H9 (cell line): ENCODE measurements at regions not wholly inside any gene's neighbourhood (a gene's known extent, or its start where the extent isn't known, plus 50 kb on each side); places are given as distances from the start of the nearest gene placed in this dataset.

ENCODE experiments used
- DNase-seq: peaks from one replicate; pipeline ENCODE4 v3.0.0-alpha.2; 2017
- H2AFZ ChIP-seq: one replicate; pipeline ENCODE4 v1.6.1; 2013; ENCODE audit warnings: mild to moderate bottlenecking, low read length, control low read depth, moderate library complexity
- H2AK5ac ChIP-seq: 2 replicates; pipeline ENCODE4 v1.6.1; 2013; ENCODE audit warnings: low read length, control low read depth, mixed read lengths; ENCODE audit not compliant: insufficient read length
- H2BK120ac ChIP-seq: one replicate; pipeline ENCODE4 v1.6.1; 2013; ENCODE audit warnings: low read depth, mild to moderate bottlenecking, low read length, control low read depth, inconsistent platforms; ENCODE audit not compliant: poor library complexity, severe bottlenecking
- H2BK12ac ChIP-seq: 2 replicates; pipeline ENCODE4 v1.6.1; 2013; ENCODE audit warnings: low read length, control low read depth, mixed read lengths, low read depth; ENCODE audit not compliant: insufficient read length
- H2BK15ac ChIP-seq: 2 replicates; pipeline ENCODE4 v1.6.1; 2013; ENCODE audit warnings: low read depth, low read length, control low read depth
- H2BK20ac ChIP-seq: one replicate; pipeline ENCODE4 v1.6.1; 2013; ENCODE audit warnings: low read depth, mild to moderate bottlenecking, low read length, control low read depth, inconsistent platforms; ENCODE audit not compliant: poor library complexity, severe bottlenecking
- H2BK5ac ChIP-seq: 2 replicates; pipeline ENCODE4 v1.6.1; 2013; ENCODE audit warnings: low read length, control low read depth, mixed read lengths; ENCODE audit not compliant: insufficient read length
- H3K14ac ChIP-seq: 2 replicates; pipeline ENCODE4 v1.6.1; 2013; ENCODE audit warnings: low read length, control low read depth; ENCODE audit not compliant: insufficient read depth
- H3K18ac ChIP-seq: 2 replicates; pipeline ENCODE4 v1.6.1; 2013; ENCODE audit warnings: low read depth, mild to moderate bottlenecking, mixed read lengths, low read length, control low read depth; ENCODE audit not compliant: insufficient read length
- H3K23ac ChIP-seq: 2 replicates; pipeline ENCODE4 v1.6.1; 2013; ENCODE audit warnings: low read length, control low read depth, mixed read lengths, low read depth; ENCODE audit not compliant: insufficient read length
- H3K23me2 ChIP-seq: 2 replicates; pipeline ENCODE4 v1.6.1; 2013; ENCODE audit warnings: low read depth, mild to moderate bottlenecking, mixed read lengths, low read length, control low read depth; ENCODE audit not compliant: insufficient read length, poor library complexity, severe bottlenecking
- H3K27ac ChIP-seq: 2 replicates; pipeline ENCODE4 v1.5.1; 2013; ENCODE audit warnings: low read length, control low read depth, mixed read lengths, low read depth; ENCODE audit not compliant: insufficient read length
- H3K27me3 ChIP-seq: 2 replicates; pipeline ENCODE4 v1.6.1; 2013; ENCODE audit warnings: low read length, control low read depth, inconsistent platforms; ENCODE audit not compliant: insufficient read depth
- H3K4ac ChIP-seq: 2 replicates; pipeline ENCODE4 v1.6.1; 2013; ENCODE audit warnings: low read depth, mild to moderate bottlenecking, control low read depth, inconsistent platforms, low read length, moderate library complexity
- H3K4me1 ChIP-seq: 2 replicates; pipeline ENCODE4 v1.6.1; 2013; ENCODE audit warnings: low read length, control low read depth, inconsistent platforms; ENCODE audit not compliant: insufficient read depth
- H3K4me2 ChIP-seq: 2 replicates; pipeline ENCODE4 v1.6.1; 2013; ENCODE audit warnings: low read length, control low read depth, mixed read lengths; ENCODE audit not compliant: insufficient read length, insufficient read depth
- H3K56ac ChIP-seq: 2 replicates; pipeline ENCODE4 v1.6.1; 2013; ENCODE audit warnings: low read depth, mild to moderate bottlenecking, mixed read lengths, low read length, control low read depth; ENCODE audit not compliant: insufficient read length
- H3K79me1 ChIP-seq: 2 replicates; pipeline ENCODE4 v1.6.1; 2013; ENCODE audit warnings: low read depth, mild to moderate bottlenecking, moderate library complexity, low read length, control low read depth, inconsistent platforms; ENCODE audit not compliant: insufficient read depth, poor library complexity, severe bottlenecking
- H3K79me2 ChIP-seq: 2 replicates; pipeline ENCODE4 v1.6.1; 2013; ENCODE audit warnings: low read length, control low read depth, inconsistent platforms; ENCODE audit not compliant: insufficient read depth
- H3K9ac ChIP-seq: 2 replicates; pipeline ENCODE4 v1.6.1; 2013; ENCODE audit warnings: low read length, control low read depth, mixed read lengths; ENCODE audit not compliant: insufficient read length; ENCODE audit errors: extremely low read depth
- H3K9me3 ChIP-seq: one replicate; pipeline ENCODE4 v1.6.1; 2013; ENCODE audit warnings: low read depth, low read length, inconsistent platforms; ENCODE audit not compliant: control insufficient read depth
- H3T11ph ChIP-seq: one replicate; pipeline ENCODE4 v1.6.1; 2013; ENCODE audit warnings: mild to moderate bottlenecking, low read length, control low read depth, inconsistent platforms
- H4K20me1 ChIP-seq: one replicate; pipeline ENCODE4 v1.6.1; 2013; ENCODE audit not compliant: control insufficient read depth, insufficient read length, insufficient read depth
- H4K5ac ChIP-seq: 2 replicates; pipeline ENCODE4 v1.6.1; 2013; ENCODE audit warnings: low read depth, mild to moderate bottlenecking, mixed read lengths, low read length, control low read depth; ENCODE audit not compliant: insufficient read length
- H4K8ac ChIP-seq: replicated peaks from 2 replicates; pipeline ENCODE4 v1.6.1; 2013; ENCODE audit warnings: low read length, control low read depth, mixed read lengths, low read depth; ENCODE audit not compliant: insufficient read length
- H4K91ac ChIP-seq: 2 replicates; pipeline ENCODE4 v1.6.1; 2013; ENCODE audit warnings: low read depth, mild to moderate bottlenecking, moderate library complexity, mixed read lengths, low read length, control low read depth; ENCODE audit not compliant: insufficient read length
- H3K27ac Mint-ChIP-seq, 3 experiments: 2 replicates in 2 of 3; 3 replicates in 1 of 3; pipeline ENCODE4 v1.8.0; 2020 to 2021; ENCODE audit warnings: mixed read lengths in 3 of 3, mild to moderate bottlenecking in 1 of 3, moderate library complexity in 1 of 3
- H3K27me3 Mint-ChIP-seq: 2 replicates; pipeline ENCODE4 v1.8.0; 2021; ENCODE audit warnings: low read depth, mild to moderate bottlenecking, moderate library complexity, mixed read lengths
- H3K36me3 Mint-ChIP-seq, 3 experiments: 2 replicates in 2 of 3; 3 replicates in 1 of 3; pipeline ENCODE4 v1.8.0; 2020 to 2021; ENCODE audit warnings: low read depth in 3 of 3, mixed read lengths in 3 of 3; ENCODE audit not compliant: insufficient read depth in 1 of 3
- H3K4me1 Mint-ChIP-seq, 2 experiments: 2 replicates each; pipeline ENCODE4 v1.8.0; 2020; ENCODE audit warnings: mixed read lengths in 2 of 2
- H3K4me3 Mint-ChIP-seq, 2 experiments: 2 replicates in 1 of 2; 3 replicates in 1 of 2; pipeline ENCODE4 v1.8.0; 2020 to 2021; ENCODE audit warnings: mild to moderate bottlenecking in 2 of 2, mixed read lengths in 2 of 2, moderate library complexity in 1 of 2
- H3K9me3 Mint-ChIP-seq, 2 experiments: 2 replicates in 1 of 2; 3 replicates in 1 of 2; pipeline ENCODE4 v1.8.0; 2020; ENCODE audit warnings: mild to moderate bottlenecking in 2 of 2, mixed read lengths in 2 of 2, moderate library complexity in 1 of 2
- WGBS: extraction: QIAGEN DNeasy Blood & Tissue Kit; methylation state at CpG from one replicate; pipeline ENCODE4 v1.1.7; 2013; ENCODE audit warnings: missing lambda C conversion rate, low lambda C conversion rate, mixed read lengths; ENCODE audit not compliant: insufficient read length; ENCODE audit errors: extremely low coverage; 5-methylcytosine and 5-hydroxymethylcytosine counted together
- TF ChIP-seq, protein P1 (sequence below): fragments of 200-600 bp; sonication (generic); conservative IDR thresholded peaks from 3 replicates; pipeline ENCODE4 v1.8.0; 2021; ENCODE audit warnings: antibody characterized with exemption, mild to moderate bottlenecking

DNA sequence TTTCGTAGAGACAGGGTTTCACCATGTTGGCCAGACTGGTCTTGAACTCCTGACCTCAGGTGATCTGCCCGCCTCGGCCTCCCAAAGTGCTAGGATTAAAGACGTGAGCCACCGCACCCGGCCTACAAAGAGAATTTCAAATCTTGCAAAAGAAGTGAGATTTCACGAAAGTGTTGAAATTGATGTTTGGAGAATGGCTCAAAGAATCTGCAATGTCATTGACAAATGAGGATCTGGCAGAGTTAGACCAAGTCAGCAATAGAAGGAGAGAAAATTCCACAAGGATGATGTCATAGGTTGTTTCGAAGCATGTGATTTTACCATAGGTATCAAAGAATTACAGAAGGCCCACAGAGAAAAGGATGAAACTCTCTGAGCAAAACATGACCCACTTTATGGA, 71.7 kb downstream of the LYZL2 start:
- Mint-ChIP-seq H3K27me3 (peaks cover 1% of the 10 kb centered on the region; the same call in 1 of the 2 replicates), H3K4me3 (no peak overlapping the region), H3K9me3 (no peaks in the 10 kb centered on the region), H3K4me1 (peaks cover 31 to 32% of the 10 kb centered on the region in 2 experiments), H3K36me3 (no peaks in the 10 kb centered on the region), H3K27ac (peak overlapping the region in 2 of 3 experiments; percentile 5 to 22; a peak in 4 of 7 replicates)
- Histone ChIP-seq H3K4me1 (peaks cover 3% of the 10 kb centered on the region; the same call in 1 of the 2 replicates), H3K9ac (no peak overlapping the region), H3K4me2 (no peak overlapping the region), H2AFZ (no peak overlapping the region), H3K23ac (no peak overlapping the region), H4K91ac (no peak overlapping the region), H3K79me2 (no peaks in the 10 kb centered on the region), H2BK120ac (no peak overlapping the region), H3K79me1 (no peaks in the 10 kb centered on the region), H3K4ac (no peak overlapping the region), H3K23me2 (no peaks in the 10 kb centered on the region), H3K14ac (no peak overlapping the region), H4K5ac (no peak overlapping the region), H3K27ac (no peak overlapping the region), H2BK20ac (no peak overlapping the region), H2AK5ac (no peak overlapping the region), H3K27me3 (no peaks in the 10 kb centered on the region), H2BK12ac (no peak overlapping the region), H3K56ac (no peak overlapping the region), H4K8ac (no peak overlapping the region), H2BK15ac (no peak overlapping the region), H3T11ph (no peak overlapping the region), H3K18ac (no peak overlapping the region), H2BK5ac (no peak overlapping the region), H4K20me1 (no peaks in the 10 kb centered on the region), H3K9me3 (no peaks in the 10 kb centered on the region)
- no CpG with 5 or more reads among the region's 8 CpGs for WGBS
- DNase-seq: no peak
- TF ChIP-seq, protein P1, sequence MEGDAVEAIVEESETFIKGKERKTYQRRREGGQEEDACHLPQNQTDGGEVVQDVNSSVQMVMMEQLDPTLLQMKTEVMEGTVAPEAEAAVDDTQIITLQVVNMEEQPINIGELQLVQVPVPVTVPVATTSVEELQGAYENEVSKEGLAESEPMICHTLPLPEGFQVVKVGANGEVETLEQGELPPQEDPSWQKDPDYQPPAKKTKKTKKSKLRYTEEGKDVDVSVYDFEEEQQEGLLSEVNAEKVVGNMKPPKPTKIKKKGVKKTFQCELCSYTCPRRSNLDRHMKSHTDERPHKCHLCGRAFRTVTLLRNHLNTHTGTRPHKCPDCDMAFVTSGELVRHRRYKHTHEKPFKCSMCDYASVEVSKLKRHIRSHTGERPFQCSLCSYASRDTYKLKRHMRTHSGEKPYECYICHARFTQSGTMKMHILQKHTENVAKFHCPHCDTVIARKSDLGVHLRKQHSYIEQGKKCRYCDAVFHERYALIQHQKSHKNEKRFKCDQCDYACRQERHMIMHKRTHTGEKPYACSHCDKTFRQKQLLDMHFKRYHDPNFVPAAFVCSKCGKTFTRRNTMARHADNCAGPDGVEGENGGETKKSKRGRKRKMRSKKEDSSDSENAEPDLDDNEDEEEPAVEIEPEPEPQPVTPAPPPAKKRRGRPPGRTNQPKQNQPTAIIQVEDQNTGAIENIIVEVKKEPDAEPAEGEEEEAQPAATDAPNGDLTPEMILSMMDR: no peak
